ENCODE measurements at regions not wholly inside any gene's neighbourhood (a gene's known extent, or its start where the extent isn't known, plus 50 kb on each side); places are given as distances from the start of the nearest gene placed in this dataset.
A peak's percentile ranks its signal among the peaks of the same experiment; 100 is the strongest.

DNA sequence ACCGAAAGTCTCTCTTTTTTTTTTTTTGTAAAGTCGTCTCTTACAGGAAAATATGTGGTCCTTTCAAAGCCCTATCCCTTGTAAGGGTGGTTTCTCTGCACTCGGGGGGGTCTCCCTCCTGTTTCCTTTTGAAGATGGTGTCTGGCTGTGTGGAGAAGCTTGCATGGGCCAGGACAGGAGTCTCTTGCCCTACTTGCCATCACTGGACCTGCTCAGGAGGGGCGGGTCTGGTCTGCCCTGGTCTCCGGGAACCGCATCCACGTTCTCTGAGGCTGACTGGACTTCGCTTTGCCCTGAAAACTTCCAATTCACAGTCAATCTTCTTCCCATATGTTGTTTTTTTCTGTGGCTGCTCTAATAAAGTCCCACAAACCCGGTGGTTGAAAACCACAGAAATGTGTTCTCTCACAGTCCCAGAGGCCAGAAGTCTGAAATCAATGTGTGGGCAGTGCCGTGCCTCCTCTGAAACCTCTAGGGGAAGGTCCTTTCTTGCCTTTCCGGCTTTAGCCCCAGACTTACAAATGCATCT is 92.9 kb upstream of the IER5L start:
- peaks cover 5 to 7% (median 5%) of the 10 kb centered on the region in 3 donors for H3K27me3 Mint-ChIP-seq (ENCODE audit: low read depth in 3 of 3)
- H3K36me3 Mint-ChIP-seq = no peaks in the 10 kb centered on the region
- H3K27ac Mint-ChIP-seq = peak overlapping the region; percentile 62 to 89 (median 69)
- DNase-seq = peak; percentile 28 to 37 (median 35)
- H3K9me3 Mint-ChIP-seq = no peaks in the 10 kb centered on the region
- H3K4me3 Mint-ChIP-seq = peak overlapping the region; percentile 76 to 87 (median 78)
- peaks cover 26 to 30% of the 10 kb centered on the region in 2 donors for H3K4me1 Mint-ChIP-seq

- H3K36me3 Mint-ChIP-seq = no peaks in the 10 kb centered on the region
- DNase-seq = peak; percentile 21 to 37 (median 25)
- H3K27ac Mint-ChIP-seq = peak overlapping the region in 4 of 6 donors; percentile 65 to 89 (median 73)
- no peaks in the 10 kb centered on the region for H3K9me3 Mint-ChIP-seq
- H3K4me3 Mint-ChIP-seq = peak overlapping the region; percentile 76 to 87 (median 78)
- peaks cover 5 to 6% (median 5%) of the 10 kb centered on the region in 3 donors for H3K27me3 Mint-ChIP-seq (ENCODE audit: low read depth in 3 of 3)
- H3K4me1 Mint-ChIP-seq = peaks cover 26 to 30% of the 10 kb centered on the region in 2 donors
These were observed 92.1 kb upstream of the IER5L start for GRCh38 chr9:129270205-129270604.

DNA sequence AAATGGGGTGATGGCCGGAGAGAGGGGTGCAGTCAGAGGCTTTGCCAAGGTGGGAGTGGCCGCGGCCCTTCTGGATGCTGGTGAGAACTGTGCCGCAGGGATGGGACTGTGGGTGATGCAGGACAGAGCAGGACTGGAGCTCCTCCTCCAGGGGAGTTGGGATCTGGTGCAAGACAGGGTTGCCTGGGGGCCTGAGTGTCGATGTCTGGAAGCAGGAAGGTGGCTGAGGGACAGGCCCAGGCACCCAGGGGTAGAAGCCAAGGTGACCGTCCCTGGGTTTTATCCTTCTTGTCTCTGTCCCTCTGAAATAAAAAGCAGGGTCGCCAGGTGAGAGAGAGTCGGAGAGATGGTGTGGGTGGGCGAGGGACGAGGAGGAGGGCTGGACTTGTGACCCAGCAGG is 89.1 kb upstream of the IER5L start:
- DNase-seq = no peak
- Mint-ChIP-seq H3K9me3 (no peaks in the 10 kb centered on the region), H3K36me3 (no peaks in the 10 kb centered on the region), H3K27me3 (ENCODE audit: low read depth in 3 of 3) (peaks cover 5 to 15% (median 5%) of the 10 kb centered on the region in 3 donors), H3K4me1 (peaks cover 21 to 24% of the 10 kb centered on the region in 2 donors), H3K4me3 (no peak overlapping the region), H3K27ac (no peak overlapping the region)

- H3K36me3 Mint-ChIP-seq = no peaks in the 10 kb centered on the region
- H3K9me3 Mint-ChIP-seq = no peaks in the 10 kb centered on the region
- H3K27ac Mint-ChIP-seq = peak overlapping the region in 1 of 6 donors; percentile 19
- no peak overlapping the region for H3K4me3 Mint-ChIP-seq
- no peak for DNase-seq
- H3K27me3 Mint-ChIP-seq (ENCODE audit: low read depth in 3 of 3) = peaks cover 5 to 18% (median 5%) of the 10 kb centered on the region in 3 donors
- peaks cover 17 to 18% of the 10 kb centered on the region in 2 donors for H3K4me1 Mint-ChIP-seq
These were observed 88.5 kb upstream of the IER5L start for GRCh38 chr9:129266536-129266935.

GRCh38 chr9:129264388-129264787 is 86.3 kb upstream of the IER5L start:
- Mint-ChIP-seq H3K27me3 (ENCODE audit: low read depth in 3 of 3) (peaks cover 8 to 15% (median 9%) of the 10 kb centered on the region in 3 donors), H3K9me3 (no peaks in the 10 kb centered on the region), H3K36me3 (no peaks in the 10 kb centered on the region), H3K4me3 (no peak overlapping the region), H3K4me1 (peaks cover 4 to 7% of the 10 kb centered on the region in 2 donors), H3K27ac (no peak overlapping the region)
- no peak for DNase-seq

- DNase-seq = no peak
- H3K27ac Mint-ChIP-seq = no peak overlapping the region
- H3K36me3 Mint-ChIP-seq = no peaks in the 10 kb centered on the region
- peaks cover 9 to 13% of the 10 kb centered on the region in 2 donors for H3K4me1 Mint-ChIP-seq
- H3K9me3 Mint-ChIP-seq = no peaks in the 10 kb centered on the region
- H3K27me3 Mint-ChIP-seq (ENCODE audit: low read depth in 3 of 3) = peaks cover 11 to 21% (median 11%) of the 10 kb centered on the region in 3 donors
- H3K4me3 Mint-ChIP-seq = no peak overlapping the region
These were observed 85.8 kb upstream of the IER5L start for GRCh38 chr9:129263836-129264235.

- DNase-seq = no peak
- Mint-ChIP-seq H3K9me3 (no peaks in the 10 kb centered on the region), H3K27me3 (ENCODE audit: low read depth in 3 of 3) (peaks cover 11 to 21% (median 20%) of the 10 kb centered on the region in 3 donors), H3K36me3 (no peaks in the 10 kb centered on the region), H3K27ac (no peak overlapping the region), H3K4me1 (peaks cover 20 to 23% of the 10 kb centered on the region in 2 donors), H3K4me3 (no peak overlapping the region)
These were observed 84.2 kb upstream of the IER5L start for GRCh38 chr9:129262261-129262660.

DNA sequence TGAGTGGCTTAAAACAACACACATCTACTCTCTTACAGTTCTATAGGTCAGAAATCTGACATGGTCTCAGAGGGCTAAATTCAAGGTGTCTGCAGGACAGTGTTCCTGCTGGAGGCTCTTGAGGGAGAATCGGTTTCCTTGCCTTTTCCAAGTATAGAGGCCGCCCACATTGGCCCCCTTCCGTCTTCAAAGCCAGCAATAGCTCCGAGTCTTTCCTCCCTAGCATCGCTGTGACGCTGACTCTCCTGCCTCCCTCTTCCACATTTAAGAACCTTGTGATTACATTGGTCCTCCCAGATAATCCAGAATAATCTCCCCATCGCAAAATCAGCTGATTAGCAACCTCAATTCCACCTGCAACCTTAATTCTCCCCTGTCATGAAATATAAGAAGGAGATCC is 81.3 kb upstream of the IER5L start:
- H3K36me3 Mint-ChIP-seq = no peaks in the 10 kb centered on the region
- H3K4me1 Mint-ChIP-seq = peaks cover 20 to 23% of the 10 kb centered on the region in 2 donors
- no peak for DNase-seq
- H3K27me3 Mint-ChIP-seq (ENCODE audit: low read depth in 3 of 3) = peaks cover 10 to 28% (median 26%) of the 10 kb centered on the region in 3 donors
- peak overlapping the region; percentile 59 to 81 (median 78) for H3K4me3 Mint-ChIP-seq
- H3K9me3 Mint-ChIP-seq = no peaks in the 10 kb centered on the region
- peak overlapping the region in 1 of 6 donors; percentile 35 for H3K27ac Mint-ChIP-seq

GRCh38 chr9:129258823-129259301 is 80.8 kb upstream of the IER5L start:
- H3K27ac Mint-ChIP-seq = peak overlapping the region in 1 of 6 donors; percentile 35
- peaks cover 11 to 29% (median 26%) of the 10 kb centered on the region in 3 donors for H3K27me3 Mint-ChIP-seq (ENCODE audit: low read depth in 3 of 3)
- peaks cover 20 to 23% of the 10 kb centered on the region in 2 donors for H3K4me1 Mint-ChIP-seq
- peak; percentile 16 to 29 (median 19) for DNase-seq
- H3K9me3 Mint-ChIP-seq = no peaks in the 10 kb centered on the region
- peak overlapping the region; percentile 59 to 81 (median 78) for H3K4me3 Mint-ChIP-seq
- no peaks in the 10 kb centered on the region for H3K36me3 Mint-ChIP-seq

DNA sequence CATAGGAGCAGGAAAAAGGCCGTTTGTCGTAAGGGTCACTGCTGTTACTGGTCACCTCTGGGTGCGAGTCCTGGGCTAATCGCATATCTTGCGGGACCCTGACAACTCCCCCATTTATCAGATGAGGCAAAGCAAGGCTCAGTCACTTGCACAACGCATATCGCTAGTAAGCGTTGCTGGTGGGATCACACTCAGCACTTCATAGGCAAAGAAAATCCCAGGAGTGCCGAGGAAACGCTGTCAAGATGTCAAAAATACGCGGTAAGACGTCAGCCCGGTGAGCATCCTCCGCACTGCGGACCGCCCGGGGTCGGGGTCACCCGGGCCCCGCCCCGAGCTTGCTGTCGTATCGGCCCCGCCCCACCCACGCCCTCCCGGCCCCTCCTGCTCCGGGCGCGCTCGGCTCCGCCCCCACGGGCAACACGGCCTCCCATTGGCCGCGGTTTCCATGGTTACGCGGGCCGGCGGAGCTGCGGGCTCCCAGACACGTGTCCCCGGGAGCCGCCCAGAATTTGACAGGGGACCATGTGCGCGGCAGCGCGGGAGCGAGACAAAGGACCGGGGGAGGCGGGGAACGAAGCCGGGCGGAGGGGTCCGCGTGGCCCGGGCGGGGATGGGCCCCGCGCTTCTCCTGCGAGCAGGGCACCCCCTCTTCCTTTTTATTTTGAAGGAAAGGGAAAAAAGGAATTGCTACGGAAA is 80.2 kb upstream of the IER5L start:
- Mint-ChIP-seq H3K27ac (peak overlapping the region in 1 of 6 donors; percentile 57), H3K4me3 (peak overlapping the region; percentile 61 to 81 (median 64)), H3K27me3 (ENCODE audit: low read depth in 3 of 3) (peaks cover 11 to 29% (median 23%) of the 10 kb centered on the region in 3 donors), H3K4me1 (peaks cover 20 to 23% of the 10 kb centered on the region in 2 donors), H3K9me3 (no peaks in the 10 kb centered on the region), H3K36me3 (no peaks in the 10 kb centered on the region)
- DNase-seq = peak; percentile 80 to 82 (median 81)

GRCh38 chr9:129256959-129257713 is 79.1 kb upstream of the IER5L start:
- Mint-ChIP-seq H3K27me3 (ENCODE audit: low read depth in 3 of 3) (peaks cover 11 to 29% (median 15%) of the 10 kb centered on the region in 3 donors), H3K36me3 (no peaks in the 10 kb centered on the region), H3K4me3 (peak overlapping the region in 1 of 5 donors; percentile 14), H3K27ac (no peak overlapping the region), H3K9me3 (no peaks in the 10 kb centered on the region), H3K4me1 (peaks cover 20 to 23% of the 10 kb centered on the region in 2 donors)
- no peak for DNase-seq

DNA sequence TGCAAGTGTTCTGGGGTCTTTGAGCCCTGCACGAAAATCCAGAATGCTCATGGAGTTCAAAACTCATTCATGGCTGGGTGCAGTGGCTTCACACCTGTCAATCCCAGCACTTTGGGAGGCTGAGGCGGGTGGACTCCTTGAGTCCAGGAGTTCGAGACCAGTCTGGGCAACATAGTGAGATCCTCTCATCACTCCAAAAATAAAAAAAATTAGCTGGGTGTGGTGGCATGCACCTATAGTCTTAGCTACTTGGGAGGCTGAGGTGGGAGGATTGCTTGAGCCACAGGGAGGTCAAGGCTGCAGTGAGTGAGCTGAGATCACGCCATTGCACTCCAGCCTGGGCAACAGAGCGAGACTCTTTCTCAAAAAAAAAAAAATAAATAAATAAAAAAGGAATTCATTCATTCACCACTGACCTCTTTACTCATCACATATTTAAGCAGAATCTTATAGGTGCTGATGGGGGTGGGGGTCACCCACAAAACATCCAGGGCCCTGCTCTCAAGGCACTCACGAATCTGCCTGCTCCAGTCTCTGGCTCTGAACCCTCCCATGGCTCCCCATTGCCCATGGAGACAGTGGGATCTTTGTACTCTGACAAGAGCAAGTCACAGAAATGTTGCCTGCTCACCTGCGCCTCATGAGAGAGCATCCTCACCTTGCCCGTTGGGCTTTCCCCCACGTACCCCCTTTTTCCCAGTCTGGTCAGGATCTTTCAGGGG is 76.7 kb upstream of the IER5L start:
- Mint-ChIP-seq H3K27ac (no peak overlapping the region), H3K27me3 (ENCODE audit: low read depth in 3 of 3) (peaks cover 7 to 25% (median 12%) of the 10 kb centered on the region in 3 donors), H3K4me1 (peaks cover 16 to 22% of the 10 kb centered on the region in 2 donors), H3K9me3 (no peaks in the 10 kb centered on the region), H3K36me3 (no peaks in the 10 kb centered on the region), H3K4me3 (no peak overlapping the region)
- no peak for DNase-seq

DNA sequence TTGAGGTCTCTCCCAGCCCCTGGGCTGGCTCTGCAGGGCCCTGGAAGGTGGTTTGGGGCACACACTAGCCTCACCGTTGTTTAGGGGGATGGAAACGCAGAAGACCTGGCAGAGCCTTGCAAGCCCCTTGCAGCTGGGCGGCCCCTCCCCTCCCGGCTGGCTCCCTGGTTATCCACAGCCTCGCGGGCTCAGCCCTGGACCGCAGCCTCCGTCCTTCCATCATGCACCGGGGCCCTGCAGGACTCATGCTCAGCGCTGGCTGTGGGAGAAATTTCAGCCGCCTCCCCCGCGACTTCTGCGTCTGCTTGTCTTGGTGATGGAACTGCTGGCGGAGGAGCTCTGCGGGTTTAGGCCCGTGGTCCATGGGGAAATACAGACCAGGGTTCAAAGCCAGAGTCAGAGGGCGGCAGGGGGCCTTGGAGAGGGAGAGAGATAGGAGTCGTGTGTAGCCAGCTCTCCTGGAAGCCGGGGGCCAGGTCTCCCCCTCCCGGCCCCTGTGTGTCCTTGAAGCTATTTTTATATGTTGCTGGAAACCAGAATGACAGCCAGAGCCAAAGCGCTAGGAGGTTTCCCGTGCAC is 75.8 kb upstream of the IER5L start:
- Mint-ChIP-seq H3K4me1 (peaks cover 8 to 14% of the 10 kb centered on the region in 2 donors), H3K9me3 (no peaks in the 10 kb centered on the region), H3K27me3 (ENCODE audit: low read depth in 3 of 3) (peaks cover 3 to 23% (median 6%) of the 10 kb centered on the region in 3 donors), H3K36me3 (no peaks in the 10 kb centered on the region), H3K27ac (no peak overlapping the region), H3K4me3 (no peak overlapping the region)
- no peak for DNase-seq
